ENCODE measurements at regions not wholly inside any gene's neighbourhood (a gene's known extent, or its start where the extent isn't known, plus 50 kb on each side); places are given as distances from the start of the nearest gene placed in this dataset.

- TF ChIP-seq CTCF (conservative IDR thresholded peaks at IDR 0.05; ENCODE audit: low read length) (no peak), EZH2phosphoT487 (IDR thresholded peaks at IDR 0.05; ENCODE audit: borderline replicate concordance) (no peak)
These were observed 407.1 kb upstream of the JAG1 start for GRCh38 chr20:11080781-11081377.
